Activated CD8-positive, alpha-beta memory T cell treated with anti-CD3 and anti-CD28 coated beads, Interleukin-2, amount 50 U/mL, for 1 hour (primary cell): ENCODE measurements at regions not wholly inside any gene's neighbourhood (a gene's known extent, or its start where the extent isn't known, plus 50 kb on each side); places are given as distances from the start of the nearest gene placed in this dataset.
"Not testable (repeated sequence)": the region's sequence is repeated elsewhere in the genome, so short reads cannot be mapped to it uniquely, and the experiment has no call there.

ENCODE experiments used
- DNase-seq: peaks from one replicate; pipeline ENCODE4 v3.0.0-alpha.2; 2020; ENCODE audit errors: extremely low read depth

DNA sequence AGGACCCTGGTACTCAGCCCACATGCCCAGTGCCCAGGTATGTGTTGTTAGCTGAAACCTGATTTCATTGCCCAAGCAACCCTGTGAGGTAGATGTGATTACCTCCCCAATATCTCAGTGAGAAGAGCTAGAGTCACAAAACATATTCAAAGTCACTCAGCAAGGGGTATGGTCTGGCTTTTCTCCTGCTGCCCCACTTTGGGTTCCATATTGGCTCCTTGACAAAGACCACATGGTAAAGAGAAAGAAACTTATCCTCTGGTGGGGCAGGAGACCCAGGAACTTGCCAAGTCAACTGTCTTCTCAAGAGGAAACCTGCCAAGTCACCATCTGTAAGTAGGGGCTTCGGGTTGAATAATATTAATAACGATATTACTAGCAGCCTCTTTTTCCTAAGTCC, 148.3 kb upstream of the LMCD1 start:
- DNase-seq: no peak

DNA sequence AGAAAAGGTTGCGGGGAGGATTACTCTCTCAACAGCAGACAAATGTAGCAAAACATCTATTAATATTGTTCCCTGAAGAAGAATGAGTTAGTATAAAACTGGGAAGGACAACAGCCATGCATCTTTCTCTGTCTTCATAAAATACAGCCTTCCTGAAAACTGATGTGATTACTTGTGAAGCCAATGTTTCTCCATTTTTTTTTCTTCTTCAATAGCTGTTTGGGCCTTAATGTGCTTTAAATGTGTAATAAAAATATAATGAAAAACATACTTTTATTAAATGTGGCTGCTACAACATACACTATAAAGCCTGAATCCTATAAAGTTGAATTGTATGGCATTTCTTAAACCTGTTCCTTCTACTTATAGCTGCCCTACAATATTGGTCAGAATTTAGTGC, 146.3 kb upstream of the LMCD1 start:
- no peak for DNase-seq

DNA sequence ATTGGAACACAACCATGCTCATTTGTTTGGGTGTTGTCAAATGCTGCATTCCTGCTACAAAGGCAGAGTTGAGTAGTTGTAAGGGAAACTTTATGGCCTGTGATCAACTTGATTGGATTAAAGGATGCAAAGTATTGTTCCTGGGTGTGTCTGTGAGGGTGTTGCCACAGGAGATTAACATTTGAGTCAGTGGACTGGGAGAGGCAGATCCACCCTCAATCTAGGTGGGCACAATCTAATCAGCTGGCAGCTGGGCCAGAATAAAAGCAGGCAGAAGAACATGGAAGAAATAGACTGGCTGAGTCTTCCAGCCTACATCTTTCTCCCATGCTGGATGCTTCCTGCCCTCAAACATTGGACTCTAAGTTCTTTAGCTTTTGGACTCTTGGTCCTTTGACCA, 145.6 kb upstream of the LMCD1 start:
- DNase-seq: not testable (repeated sequence)

DNA sequence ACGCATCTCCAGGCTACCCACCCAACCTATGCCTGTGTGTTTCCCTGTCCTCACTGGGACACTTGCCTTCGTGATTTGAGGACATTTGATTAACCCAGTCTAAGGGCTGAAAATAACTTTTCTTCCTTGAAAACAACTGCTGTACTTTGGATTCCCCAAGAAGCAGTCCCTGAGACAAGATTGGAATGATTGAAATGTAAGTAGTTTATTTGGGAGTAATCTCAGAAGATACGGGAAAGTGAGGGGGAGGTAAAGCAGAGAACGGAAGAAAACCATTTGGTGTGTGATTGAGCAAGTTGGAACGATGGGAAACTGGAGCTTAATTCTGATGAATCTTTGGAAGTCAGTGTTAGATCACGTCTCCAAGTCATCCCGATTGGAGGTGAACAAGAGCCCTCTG, 143.8 kb upstream of the LMCD1 start:
- DNase-seq: no peak

DNA sequence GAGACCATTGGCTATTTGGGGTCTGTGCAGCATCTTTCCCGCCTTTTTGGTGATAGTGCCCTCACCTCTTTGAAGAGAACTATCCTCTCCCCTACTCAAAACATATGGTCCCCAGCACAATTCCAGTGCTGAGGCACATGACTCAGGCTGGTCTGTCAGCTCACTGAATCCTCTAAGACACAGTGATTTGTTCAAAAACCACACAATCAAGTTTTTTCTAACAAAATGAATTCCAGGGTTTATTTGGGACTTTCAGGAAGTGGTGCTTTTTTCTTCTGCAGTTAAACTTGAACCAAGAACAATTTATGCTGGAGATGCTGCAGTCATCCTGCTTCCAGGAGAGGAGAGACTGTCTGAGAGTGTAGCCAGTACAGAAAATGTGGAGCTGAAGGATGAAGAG, 142.5 kb upstream of the LMCD1 start:
- DNase-seq: no peak

DNA sequence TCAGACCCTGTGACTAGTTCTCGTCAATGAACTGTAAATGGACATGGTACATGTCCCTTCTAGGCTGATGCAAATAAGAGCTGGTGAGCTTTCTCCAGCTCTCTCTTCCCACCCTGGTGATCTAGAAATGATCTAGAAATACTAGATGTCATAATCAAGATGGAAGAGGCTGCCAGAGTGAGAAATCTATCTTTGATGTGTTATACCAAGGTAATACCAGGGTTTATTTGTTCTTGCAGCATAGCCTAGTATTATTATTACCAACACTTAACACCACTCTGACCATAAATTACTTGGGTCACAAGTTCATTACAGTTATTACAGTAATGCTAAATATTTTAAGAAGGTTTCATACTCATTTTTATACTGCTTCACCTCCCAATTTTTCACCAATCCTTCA, 138.4 kb upstream of the LMCD1 start:
- no peak for DNase-seq

DNA sequence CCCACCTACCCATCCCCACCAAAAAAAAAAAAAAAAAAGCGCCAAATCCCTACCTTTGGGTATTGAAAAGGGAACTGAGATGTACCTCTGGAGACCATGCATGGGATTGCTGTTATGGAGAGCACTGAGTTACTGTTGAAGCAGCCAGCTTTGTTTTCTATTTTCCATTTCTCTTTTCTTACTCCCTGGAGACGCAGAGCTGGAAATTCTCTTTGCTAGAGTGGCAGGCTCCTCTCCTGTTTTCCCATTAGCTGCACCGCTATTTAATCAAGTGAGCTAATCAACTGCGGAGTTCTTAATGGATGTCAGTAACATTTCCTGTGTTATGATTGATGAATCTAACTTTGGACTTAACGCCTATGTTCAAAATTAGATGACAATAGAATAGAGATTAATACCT, 136.1 kb upstream of the LMCD1 start:
- no peak for DNase-seq

DNA sequence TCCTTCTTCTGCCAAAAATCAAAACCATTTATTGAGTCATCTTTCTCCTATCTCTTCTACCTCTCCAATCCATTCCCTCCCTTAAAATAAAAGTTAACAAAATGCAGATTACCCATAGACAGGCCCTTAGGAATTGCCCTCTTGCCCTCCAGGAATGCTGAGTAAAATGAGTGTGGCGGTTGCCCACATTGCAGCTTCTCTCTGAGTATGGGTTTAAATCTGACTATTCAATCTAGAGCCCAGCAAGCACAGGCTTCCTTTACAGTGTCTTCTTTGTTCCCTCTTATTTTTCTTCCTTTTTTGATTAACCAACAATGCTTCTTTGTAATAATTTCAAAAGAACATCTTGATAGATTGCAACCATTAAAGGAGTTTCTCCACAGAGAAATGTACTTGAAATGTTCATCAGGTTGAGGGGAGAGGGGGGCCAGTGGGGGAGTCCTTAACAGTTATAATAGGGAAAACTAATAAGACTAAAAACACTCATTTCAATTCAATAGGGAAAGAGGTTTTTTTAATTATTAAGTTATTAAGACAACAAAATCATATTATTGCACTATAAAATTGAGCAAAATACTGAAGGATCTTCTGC, 135.3 kb upstream of the LMCD1 start:
- no peak for DNase-seq

DNA sequence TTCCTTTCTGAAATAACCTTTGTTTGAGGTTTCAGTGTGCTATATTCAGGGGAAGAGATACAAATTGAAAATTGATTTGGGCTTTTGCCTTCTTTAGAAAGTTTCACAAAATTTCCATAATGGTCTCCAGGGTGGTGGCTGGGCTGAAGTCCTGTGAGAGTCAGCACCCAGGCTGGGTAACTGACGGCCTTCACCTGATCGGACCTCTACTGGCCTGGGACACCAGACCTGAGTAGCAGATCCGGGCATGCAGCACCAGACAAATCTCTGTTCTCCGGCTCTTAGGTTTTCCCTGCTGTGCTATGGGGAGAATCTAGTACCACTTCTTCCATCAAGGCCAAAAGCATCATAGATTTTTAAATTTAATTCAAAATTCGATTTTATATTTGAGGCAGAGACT, 133.0 kb upstream of the LMCD1 start:
- no peak for DNase-seq

DNA sequence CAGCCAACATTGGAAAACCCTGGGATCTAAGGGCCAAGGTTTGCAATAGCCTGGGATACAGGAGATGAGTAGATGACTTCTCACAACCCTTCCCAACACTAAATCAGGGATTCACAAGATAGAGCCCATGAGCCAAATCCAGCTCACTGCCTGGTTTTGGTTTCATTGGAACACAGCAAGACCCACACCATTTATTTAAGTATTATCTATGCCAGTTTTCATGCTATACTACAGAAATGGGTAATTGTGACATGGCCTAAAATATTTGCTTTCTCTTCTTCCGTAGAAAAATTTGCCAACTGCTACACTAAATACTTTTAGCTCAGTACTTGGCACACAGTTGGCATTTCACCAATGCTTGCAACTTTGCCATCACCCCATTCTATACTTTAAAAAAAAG, 132.0 kb upstream of the LMCD1 start:
- no peak for DNase-seq

DNA sequence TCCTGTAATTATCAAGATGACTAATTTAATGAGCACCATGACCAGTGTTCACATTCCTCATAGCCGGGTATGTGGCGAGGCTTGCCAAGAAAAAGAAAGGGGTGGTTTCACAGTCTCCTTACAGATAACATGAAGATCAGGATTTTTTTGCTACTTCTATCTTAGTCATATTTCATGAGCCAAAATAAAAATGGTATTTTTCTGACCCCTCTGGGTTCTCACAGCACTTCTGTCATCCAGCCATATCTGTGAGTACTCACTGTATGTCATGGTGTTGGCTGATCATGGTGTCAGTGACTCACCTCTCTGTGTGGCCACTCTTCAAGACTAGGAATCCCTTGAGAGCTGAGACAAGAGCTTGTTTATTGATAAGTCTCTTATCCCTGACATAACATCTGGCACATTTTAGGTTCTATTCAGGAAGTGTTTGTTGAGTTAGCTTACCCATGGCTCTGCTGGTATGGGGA, 130.5 kb upstream of the LMCD1 start:
- no peak for DNase-seq

DNA sequence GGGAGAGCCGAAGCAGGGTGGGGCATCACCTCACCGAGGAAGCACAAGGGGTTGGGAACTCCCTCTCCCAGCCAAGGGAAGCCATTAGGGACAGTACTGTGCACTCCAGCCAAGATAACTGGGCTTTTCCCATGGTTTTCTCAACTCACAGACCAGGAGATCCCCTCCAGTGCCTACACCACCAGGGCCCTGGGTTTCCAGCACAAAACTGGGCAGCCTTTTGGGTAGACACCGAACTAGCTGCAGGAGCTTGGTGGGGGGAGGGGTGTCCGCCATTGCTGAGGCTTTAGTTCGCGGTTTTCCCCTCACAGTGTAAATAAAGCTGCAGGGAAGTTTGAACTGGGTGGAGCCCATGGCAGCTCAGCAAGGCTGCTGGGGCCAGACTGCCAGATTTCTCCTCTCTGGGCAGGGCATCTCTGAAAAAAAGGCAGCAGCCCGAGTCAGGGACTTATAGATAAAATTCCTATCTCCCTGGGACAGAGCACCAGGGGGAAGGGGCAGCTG, 129.6 kb upstream of the LMCD1 start:
- DNase-seq: no peak

DNA sequence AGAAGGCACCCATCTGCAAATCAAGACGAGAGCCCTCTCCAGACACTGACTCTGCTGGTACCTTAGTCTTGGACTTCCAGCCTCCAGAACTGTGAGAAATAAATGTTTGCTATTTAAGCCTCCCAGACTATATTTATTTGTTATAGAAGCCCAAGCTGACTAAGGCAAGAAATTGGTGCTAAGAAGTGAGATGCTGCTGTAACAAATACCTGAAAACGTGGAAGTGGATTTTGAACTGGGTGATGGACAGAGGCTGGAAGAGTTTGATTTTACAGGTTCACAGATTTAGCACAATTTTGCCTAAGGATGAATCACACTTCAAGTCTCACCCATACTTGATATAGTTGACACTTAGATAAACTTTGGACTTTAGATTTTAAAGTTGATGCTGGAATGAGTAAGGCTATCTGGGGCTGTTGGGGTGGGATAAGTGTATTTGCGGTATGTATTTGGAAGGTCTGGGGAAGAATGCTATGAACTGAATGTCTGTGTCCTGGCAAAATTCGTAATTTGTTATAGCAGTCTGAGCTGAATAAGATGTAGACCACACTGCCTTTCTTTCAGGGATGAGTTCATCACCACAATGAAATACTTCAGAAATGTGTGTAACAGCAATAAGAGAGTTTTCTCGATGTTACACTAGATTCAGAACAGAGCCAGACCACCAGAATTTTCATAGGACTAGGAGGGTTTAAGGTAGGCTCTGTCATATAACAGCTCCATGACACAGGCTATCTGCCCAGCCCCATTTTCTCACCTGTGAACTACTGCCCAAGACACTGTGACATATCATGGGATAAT, 120.5 kb upstream of the LMCD1 start:
- DNase-seq: no peak

DNA sequence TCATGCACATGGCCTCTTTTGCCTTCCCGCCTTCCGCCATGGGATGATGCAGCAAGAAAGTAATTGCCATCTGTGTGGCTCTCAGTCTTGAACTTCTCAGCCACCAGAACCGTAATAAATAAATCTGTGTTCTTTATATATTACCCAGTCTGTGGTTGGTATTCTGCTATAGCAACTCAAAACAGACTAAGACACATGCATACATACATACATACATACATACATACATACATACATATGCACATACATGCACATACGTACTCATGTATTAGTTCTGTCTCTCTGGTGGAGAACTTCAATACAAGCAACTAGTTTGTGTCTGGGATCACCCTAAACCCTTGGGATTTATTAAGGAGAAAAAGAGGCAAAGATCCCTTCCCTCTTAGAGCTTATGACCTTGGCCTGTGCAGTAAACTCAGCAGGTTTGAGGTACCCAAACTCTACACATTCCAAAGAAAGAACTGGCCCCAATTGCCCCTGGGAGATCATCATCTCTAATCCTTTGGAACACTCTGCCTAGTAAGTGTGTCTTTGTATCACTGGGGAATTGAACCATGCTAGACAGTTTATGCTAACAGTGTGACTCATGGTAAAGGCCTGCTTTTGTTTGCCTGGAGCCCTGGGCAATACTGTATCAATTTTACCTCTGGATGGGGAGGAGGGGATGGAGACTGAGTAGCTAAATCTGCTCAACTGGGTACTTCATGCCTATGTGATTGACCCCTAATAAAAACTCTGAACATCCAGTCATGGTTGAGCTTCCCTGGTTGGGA, 115.6 kb upstream of the LMCD1 start:
- DNase-seq: no peak

DNA sequence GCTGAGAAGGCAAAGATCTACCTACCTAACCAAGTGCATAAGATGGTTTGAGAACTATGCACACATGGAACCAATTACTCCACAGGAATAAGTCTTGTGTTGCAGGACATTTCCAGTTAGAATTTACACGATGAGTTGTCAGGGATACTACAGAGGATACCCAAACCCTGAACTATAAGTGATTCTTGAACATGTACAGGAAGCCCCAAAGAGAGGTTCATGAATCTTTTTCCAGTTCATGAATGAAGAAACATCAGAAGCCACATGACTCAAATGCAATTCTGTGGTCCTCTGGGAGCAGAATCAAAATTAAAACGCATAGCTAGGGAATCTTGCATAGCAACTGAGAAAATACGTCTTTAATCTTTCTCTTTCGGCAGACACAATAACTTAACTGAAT, 114.1 kb upstream of the LMCD1 start:
- no peak for DNase-seq

DNA sequence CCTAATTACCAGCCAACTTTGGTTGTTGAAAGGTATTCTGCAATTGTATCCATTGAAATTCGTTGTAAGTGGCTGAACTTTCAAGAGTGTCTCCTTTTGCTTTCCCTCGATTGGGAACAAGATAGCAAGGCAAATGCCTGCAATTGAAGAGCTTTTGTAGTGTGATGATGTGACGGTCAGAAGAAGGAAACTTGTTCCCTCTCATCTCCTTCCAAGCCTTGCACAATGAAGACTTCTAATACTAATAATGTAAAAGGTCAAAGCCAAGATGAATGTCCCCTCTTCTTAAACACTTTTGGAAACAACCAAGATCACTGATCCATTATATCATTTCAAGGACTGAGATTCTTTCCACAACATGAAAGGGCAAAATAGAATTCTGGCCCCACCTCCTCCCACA, 101.9 kb upstream of the LMCD1 start:
- no peak for DNase-seq

DNA sequence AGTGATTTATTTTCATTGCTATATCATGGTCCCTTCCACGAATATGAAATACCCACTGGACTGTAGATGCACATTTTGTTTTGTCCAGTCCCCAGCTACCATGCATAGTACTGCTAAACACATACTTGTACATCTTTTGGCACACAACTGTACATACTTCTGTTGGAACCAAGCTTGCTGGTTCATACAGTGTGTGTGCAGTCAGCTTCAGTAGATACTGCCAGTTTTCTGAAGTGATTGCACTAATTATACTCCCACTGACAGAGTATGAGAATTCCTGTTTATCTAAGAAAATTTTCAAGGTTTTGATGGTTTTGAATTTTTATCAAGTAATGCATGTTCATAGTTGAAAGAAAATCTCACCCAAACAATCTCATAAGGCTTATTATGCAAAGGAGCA, 100.7 kb upstream of the LMCD1 start:
- DNase-seq: no peak

DNA sequence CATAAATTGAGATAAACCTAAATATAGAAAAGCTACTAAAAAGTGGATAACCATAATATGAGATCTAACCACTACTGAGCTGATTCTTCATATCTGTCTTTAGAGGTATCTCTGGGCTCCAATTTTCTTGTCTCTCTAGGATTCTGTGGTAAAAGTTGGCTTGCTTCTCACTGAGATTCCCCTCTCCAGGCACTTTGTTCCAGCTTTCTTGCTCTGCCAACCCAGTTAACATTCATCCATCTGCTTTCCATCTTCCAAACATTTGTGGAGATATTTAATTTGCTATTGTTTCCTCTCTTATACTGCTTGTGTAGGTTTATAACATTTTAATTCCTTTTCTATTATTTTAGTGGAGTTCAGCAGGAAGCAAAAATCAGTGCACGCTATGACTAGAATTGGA, 97.6 kb upstream of the LMCD1 start:
- no peak for DNase-seq

DNA sequence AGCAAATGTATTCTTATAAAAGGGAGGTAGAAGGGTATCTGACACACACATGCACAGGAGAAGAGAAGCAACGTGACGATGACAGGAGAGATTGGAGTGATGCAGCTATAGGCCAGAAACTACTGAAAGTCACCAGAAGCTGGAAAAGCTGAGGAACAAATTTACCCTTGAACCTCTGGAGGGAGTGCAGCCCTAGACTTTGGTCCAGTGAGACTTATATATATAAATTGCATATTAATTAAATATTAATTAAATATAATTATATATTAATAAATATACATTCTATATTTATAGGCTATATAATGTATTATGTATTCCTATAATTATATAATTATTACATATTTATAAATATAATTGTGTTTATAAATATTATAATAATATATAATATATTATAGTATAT, 96.5 kb upstream of the LMCD1 start:
- DNase-seq: no peak

DNA sequence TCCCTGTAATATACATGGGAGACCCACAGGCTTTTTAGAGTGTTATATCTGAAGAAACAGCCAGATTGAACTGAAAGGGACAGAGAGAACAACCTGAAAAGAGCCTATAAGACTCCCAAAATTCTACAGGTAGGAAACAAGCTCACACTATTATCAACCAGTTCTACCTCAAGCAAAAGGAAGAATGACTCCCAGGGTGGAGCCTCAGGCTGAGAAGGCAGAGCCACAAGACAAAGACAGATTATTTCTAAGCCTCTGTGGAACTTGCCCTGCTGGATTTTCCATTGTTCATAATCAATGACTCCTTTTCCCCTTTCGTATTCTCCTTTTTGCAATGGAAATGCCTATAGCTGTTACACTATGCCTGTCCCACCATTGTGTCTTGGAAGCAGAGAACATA, 95.1 kb upstream of the LMCD1 start:
- DNase-seq: no peak

DNA sequence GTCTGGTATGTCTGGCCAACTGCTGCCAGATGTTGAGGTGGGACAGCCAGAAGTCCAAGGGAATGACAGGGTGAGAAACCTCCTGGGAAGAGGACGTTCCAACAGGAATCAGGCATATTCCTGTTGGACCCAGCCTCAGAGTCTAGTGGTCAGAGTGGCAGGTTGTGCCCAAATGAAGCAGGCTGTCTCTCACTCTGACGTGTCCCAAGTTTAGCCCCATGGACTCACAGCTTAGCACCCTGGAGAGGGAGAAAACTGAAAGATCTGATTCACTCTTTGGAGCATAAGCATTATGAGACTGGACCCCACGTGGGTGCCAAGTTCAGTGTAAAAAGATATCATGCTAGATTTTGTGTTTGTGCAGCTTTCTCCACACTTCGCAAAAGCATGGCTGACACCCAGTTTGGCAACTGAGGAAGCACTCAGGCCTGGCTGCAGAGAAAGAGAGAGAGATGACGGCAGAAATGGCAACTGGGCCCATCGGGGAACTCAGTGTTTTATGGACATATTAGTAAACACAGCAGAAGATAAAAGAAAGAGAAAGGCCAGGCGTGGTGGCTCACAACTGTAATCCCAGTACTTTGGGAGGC, 88.2 kb upstream of the LMCD1 start:
- DNase-seq: no peak

DNA sequence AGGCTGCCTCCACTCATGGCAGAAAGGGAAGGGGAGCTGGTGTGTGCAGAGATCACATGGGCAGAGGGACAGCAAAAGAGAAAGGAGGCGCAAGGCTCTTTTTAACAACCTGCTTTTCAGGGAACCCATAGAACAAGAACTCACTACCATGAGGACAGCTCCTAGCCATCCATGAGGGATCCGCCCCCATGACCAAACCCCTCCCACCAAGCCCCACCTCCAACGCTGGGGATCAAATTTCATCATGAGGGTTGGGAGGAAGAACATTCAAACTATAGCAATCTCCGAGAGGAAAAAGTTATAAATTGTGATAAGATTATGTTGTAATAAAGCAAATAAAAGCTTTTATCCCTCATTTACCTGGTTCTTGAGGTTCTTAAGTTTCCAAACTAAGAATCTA, 84.7 kb upstream of the LMCD1 start:
- no peak for DNase-seq
